BJ (cell line): ENCODE measurements at regions not wholly inside any gene's neighbourhood (a gene's known extent, or its start where the extent isn't known, plus 50 kb on each side); places are given as distances from the start of the nearest gene placed in this dataset.

ENCODE experiments used
- CTCF ChIA-PET: fragments of 350-600 bp; formaldehyde crosslinking; extraction: SDS; loops from one replicate; lab custom pipeline; 2021; ENCODE audit warnings: antibody characterized with exemption, inconsistent platforms; lab: Yijun Ruan, JAX
- POLR2A ChIA-PET: fragments of 300-600 bp; sonication (Branson Sonifier 250); formaldehyde crosslinking; extraction: SDS; loops from one replicate; lab custom pipeline; 2021; ENCODE audit warnings: antibody characterized with exemption; lab: Charles Lee
- DNase-seq: peaks from one replicate; pipeline ENCODE4 v3.0.0-alpha.2; 2011; ENCODE audit warnings: low read depth
- H3K27me3 ChIP-seq: 2 replicates; pipeline ENCODE4 v1.6.0; 2011; ENCODE audit warnings: low read length; ENCODE audit not compliant: control insufficient read depth, insufficient read depth
- H3K36me3 ChIP-seq: 2 replicates; pipeline ENCODE4 v1.5.1; 2011; ENCODE audit warnings: low read length; ENCODE audit not compliant: control insufficient read depth, insufficient read depth
- H3K4me3 ChIP-seq: 2 replicates; pipeline ENCODE4 v1.5.1; 2011; ENCODE audit warnings: low read depth, mild to moderate bottlenecking, control low read depth, low read length
- TF ChIP-seq, protein P1 (sequence below): IDR thresholded peaks from 2 replicates; pipeline ENCODE4 v1.5.1; 2011; ENCODE audit warnings: low read depth, mild to moderate bottlenecking, control low read depth, inconsistent platforms, low read length, moderate library complexity; ENCODE audit not compliant: insufficient read depth

DNA sequence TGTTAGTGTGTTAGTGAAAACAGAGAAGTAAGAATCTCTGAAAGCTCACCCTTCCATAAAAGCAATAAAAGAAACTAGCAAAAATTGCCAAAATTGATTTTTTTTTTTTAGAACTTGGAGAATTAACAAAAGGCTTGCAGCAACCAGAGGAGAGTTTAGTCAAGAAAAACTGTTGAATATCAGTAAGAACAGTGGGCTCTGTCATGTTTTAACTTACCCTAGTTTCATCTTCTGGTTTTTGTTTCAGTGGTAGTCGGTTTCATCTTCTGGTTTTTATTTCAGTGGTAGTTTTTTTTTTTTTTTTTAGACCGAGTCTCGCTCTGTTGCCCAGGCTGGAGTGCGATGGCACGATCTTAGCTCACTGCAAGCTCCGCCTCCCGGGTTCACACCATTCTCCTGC, 580.9 kb downstream of the NYAP2 start:
- H3K27me3 ChIP-seq, result no peaks in the 10 kb centered on the region
- TF ChIP-seq, protein P1, sequence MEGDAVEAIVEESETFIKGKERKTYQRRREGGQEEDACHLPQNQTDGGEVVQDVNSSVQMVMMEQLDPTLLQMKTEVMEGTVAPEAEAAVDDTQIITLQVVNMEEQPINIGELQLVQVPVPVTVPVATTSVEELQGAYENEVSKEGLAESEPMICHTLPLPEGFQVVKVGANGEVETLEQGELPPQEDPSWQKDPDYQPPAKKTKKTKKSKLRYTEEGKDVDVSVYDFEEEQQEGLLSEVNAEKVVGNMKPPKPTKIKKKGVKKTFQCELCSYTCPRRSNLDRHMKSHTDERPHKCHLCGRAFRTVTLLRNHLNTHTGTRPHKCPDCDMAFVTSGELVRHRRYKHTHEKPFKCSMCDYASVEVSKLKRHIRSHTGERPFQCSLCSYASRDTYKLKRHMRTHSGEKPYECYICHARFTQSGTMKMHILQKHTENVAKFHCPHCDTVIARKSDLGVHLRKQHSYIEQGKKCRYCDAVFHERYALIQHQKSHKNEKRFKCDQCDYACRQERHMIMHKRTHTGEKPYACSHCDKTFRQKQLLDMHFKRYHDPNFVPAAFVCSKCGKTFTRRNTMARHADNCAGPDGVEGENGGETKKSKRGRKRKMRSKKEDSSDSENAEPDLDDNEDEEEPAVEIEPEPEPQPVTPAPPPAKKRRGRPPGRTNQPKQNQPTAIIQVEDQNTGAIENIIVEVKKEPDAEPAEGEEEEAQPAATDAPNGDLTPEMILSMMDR, result no peak
- ChIA-PET CTCF (no interaction called here), POLR2A (no interaction called here)
- no peak for DNase-seq
- no peaks in the 10 kb centered on the region for H3K36me3 ChIP-seq
- no peak overlapping the region for H3K4me3 ChIP-seq

DNA sequence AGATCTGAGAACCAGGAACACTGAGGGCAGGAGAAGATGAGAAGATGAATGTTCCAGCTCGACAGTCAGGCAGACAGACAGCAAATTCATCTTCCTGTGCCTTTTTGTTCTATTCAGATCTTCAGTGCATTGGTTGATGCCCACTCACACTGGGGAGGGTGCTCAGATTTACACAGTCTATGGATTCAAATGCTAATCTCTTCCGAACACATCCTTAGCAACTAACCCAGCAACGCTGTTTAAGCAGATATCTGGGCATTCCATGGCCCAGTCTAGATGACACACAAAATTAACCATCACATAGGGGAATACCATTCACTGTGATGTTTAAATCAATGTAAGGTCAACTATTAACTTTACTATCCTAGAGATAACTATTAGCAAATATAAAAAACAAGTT, 571.9 kb downstream of the NYAP2 start:
- no peak for DNase-seq
- no peak overlapping the region for H3K4me3 ChIP-seq
- ChIA-PET CTCF (interaction anchor here (0.6 kb wide), 1 partner anchor 300 kb away, joined by 4 read pairs; no protein-coding TSS in a partner anchor), POLR2A (no interaction called here)
- TF ChIP-seq, protein P1, result no peak
- no peaks in the 10 kb centered on the region for H3K36me3 ChIP-seq
- H3K27me3 ChIP-seq, result no peaks in the 10 kb centered on the region

DNA sequence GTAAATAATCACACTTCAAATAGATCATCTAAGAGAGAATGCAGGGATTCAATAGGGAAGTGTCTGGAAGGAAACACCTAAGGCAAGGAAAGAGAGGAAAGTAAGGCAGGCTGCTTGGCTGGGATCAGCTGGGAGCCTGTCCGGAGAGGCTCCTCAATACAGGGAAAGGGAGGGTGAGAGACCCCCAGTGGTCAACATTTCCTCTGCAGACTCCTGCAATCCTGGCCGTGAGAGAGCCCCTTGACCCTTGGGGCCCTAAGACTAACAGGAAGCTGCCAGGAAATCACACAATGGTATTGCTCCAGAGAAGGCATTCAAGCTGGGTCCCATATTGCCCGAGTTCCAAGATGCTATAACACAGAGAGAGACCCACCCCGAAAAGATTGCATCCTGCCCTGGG, 549.4 kb downstream of the NYAP2 start:
- Histone ChIP-seq H3K36me3 (no peaks in the 10 kb centered on the region), H3K4me3 (no peak overlapping the region), H3K27me3 (no peaks in the 10 kb centered on the region)
- ChIA-PET POLR2A (no interaction called here), CTCF (interaction anchor here (0.5 kb wide), 1 partner anchor 11 kb away, joined by 3 read pairs; no protein-coding TSS in a partner anchor)
- TF ChIP-seq, protein P1, result no peak
- no peak for DNase-seq

DNA sequence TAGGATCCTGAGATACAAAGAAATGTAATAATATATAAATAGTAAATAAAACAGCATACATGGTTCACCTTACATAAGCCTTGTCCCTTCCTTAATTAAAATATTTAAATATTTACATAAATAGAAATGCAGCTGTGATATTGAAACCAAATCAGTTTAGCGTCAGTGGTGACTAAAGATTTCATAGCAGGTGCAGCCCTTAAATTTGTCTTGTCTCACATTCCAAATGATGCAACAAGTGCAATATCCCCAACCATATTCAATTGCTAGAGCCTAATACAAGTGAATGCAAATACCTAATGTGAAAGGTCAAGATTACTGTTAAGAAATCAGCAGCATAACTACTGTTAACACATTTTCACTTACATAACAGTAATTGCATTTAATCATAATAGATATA, 539.5 kb downstream of the NYAP2 start:
- CTCF ChIA-PET, result no interaction called here
- POLR2A ChIA-PET, result no interaction called here
- Histone ChIP-seq H3K27me3 (no peaks in the 10 kb centered on the region), H3K4me3 (no peak overlapping the region), H3K36me3 (no peaks in the 10 kb centered on the region)
- TF ChIP-seq, protein P1, result no peak
- no peak for DNase-seq

DNA sequence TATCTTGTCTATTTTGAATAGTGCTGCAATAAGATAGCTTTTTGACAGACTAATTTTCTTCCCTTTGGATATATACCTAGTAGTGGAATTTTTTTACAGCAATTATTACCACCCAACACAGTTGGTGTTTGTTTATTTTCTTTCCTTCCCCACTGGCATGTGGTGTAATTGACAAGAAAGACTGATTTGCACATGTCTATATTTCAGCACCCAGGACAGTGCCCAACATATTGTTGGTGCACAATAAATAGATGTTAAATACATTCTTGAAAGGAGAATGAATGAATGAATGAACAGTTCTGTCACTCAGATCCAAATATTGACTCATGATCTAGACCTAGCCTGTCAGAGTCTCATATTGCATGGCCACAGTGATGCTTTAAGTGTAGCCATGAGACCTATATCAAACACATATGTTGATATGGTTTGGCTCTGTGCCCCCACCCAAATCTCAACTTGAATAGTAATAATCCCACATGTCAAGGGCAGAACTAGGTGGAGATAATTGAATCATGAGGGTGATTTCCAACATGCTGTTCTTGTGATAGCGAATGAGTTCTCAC, 538.2 kb downstream of the NYAP2 start:
- TF ChIP-seq, protein P1, result no peak
- Histone ChIP-seq H3K27me3 (no peaks in the 10 kb centered on the region), H3K4me3 (no peak overlapping the region), H3K36me3 (no peaks in the 10 kb centered on the region)
- ChIA-PET POLR2A (no interaction called here), CTCF (no interaction called here)
- no peak for DNase-seq
